AG04450 (cell line): ENCODE measurements at regions not wholly inside any gene's neighbourhood (a gene's known extent, or its start where the extent isn't known, plus 50 kb on each side); places are given as distances from the start of the nearest gene placed in this dataset.

Source experiments
- CTCF ChIA-PET: fragments of 300-600, 350-600 bp; formaldehyde crosslinking; extraction: SDS; loops from one replicate; lab custom pipeline; 2022; ENCODE audit warnings: antibody characterized with exemption, inconsistent platforms; lab: Charles Lee
- POLR2A ChIA-PET: fragments of 350-600 bp; formaldehyde crosslinking; extraction: SDS; loops from one replicate; lab custom pipeline; 2021; ENCODE audit warnings: antibody characterized with exemption, inconsistent platforms; lab: Yijun Ruan, JAX
- DNase-seq: peaks from one replicate; pipeline ENCODE4 v3.0.0-alpha.2; 2011; ENCODE audit warnings: low read depth, low spot score
- H3K27ac ChIP-seq: one replicate; pipeline ENCODE4 v1.5.1; 2012; ENCODE audit warnings: low read depth, low read length, control low read depth
- H3K27me3 ChIP-seq: one replicate; pipeline ENCODE4 v1.6.0; 2012; ENCODE audit warnings: low read length; ENCODE audit not compliant: control insufficient read depth, insufficient read depth
- H3K4me3 ChIP-seq: 2 replicates; pipeline ENCODE4 v1.5.1; 2011; ENCODE audit warnings: mild to moderate bottlenecking, low read depth, low read length, control low read depth
- H3K9me3 ChIP-seq: 2 replicates; pipeline ENCODE4 v1.5.1; 2012; ENCODE audit warnings: low read length; ENCODE audit not compliant: control insufficient read depth, insufficient read depth
- CTCF ChIP-seq: IDR thresholded peaks from 2 replicates; pipeline ENCODE4 v1.5.1; 2011; ENCODE audit warnings: low read depth, low read length, control low read depth, inconsistent platforms

- ChIA-PET POLR2A (no interaction called here), CTCF (interaction anchor here (0.7 kb wide), 1 partner anchor 458 kb away, joined by 3 read pairs; no protein-coding TSS in a partner anchor)
- H3K27me3 ChIP-seq: no peaks in the 10 kb centered on the region
- H3K4me3 ChIP-seq: no peak overlapping the region
- no peaks in the 10 kb centered on the region for H3K9me3 ChIP-seq
- TF ChIP-seq CTCF: no peak
- no peak overlapping the region for H3K27ac ChIP-seq
- DNase-seq: peak; percentile 20
Measured at GRCh38 chr18:44079606-44080005, 601.1 kb upstream of the SETBP1 start.

- Histone ChIP-seq H3K9me3 (no peaks in the 10 kb centered on the region), H3K27ac (no peak overlapping the region), H3K27me3 (no peaks in the 10 kb centered on the region), H3K4me3 (no peak overlapping the region)
- ChIA-PET POLR2A (no interaction called here), CTCF (interaction anchor here (0.7 kb wide), 1 partner anchor 459 kb away, joined by 3 read pairs; no protein-coding TSS in a partner anchor)
- DNase-seq: no peak
- no peak for TF ChIP-seq CTCF
Measured at GRCh38 chr18:44080054-44080453, 600.6 kb upstream of the SETBP1 start.

- no peak overlapping the region for H3K27ac ChIP-seq
- no peak overlapping the region for H3K4me3 ChIP-seq
- H3K27me3 ChIP-seq: no peaks in the 10 kb centered on the region
- TF ChIP-seq CTCF: no peak
- no peak for DNase-seq
- H3K9me3 ChIP-seq: no peaks in the 10 kb centered on the region
- POLR2A ChIA-PET: no interaction called here
- CTCF ChIA-PET: interaction anchor here (0.5 to 1.5 kb wide), 2 partner anchors 197 to 468 kb away, joined by 3 to 4 read pairs; no protein-coding TSS in a partner anchor
Measured at GRCh38 chr18:44089732-44090131, 591.0 kb upstream of the SETBP1 start.

GRCh38 chr18:44090453-44090852 lies 590.2 kb upstream of the SETBP1 start:
- TF ChIP-seq CTCF: no peak
- DNase-seq: no peak
- Histone ChIP-seq H3K27me3 (no peaks in the 10 kb centered on the region), H3K4me3 (no peak overlapping the region), H3K9me3 (no peaks in the 10 kb centered on the region), H3K27ac (no peak overlapping the region)
- POLR2A ChIA-PET: no interaction called here
- CTCF ChIA-PET: no interaction called here

GRCh38 chr18:44093253-44093652 lies 587.4 kb upstream of the SETBP1 start:
- no peak overlapping the region for H3K27ac ChIP-seq
- ChIA-PET POLR2A (no interaction called here), CTCF (no interaction called here)
- H3K4me3 ChIP-seq: no peak overlapping the region
- no peaks in the 10 kb centered on the region for H3K27me3 ChIP-seq
- no peak for TF ChIP-seq CTCF
- no peaks in the 10 kb centered on the region for H3K9me3 ChIP-seq
- no peak for DNase-seq
